Fibroblast of villous mesenchyme (primary cell): ENCODE measurements at regions not wholly inside any gene's neighbourhood (a gene's known extent, or its start where the extent isn't known, plus 50 kb on each side); places are given as distances from the start of the nearest gene placed in this dataset.
"Not testable (repeated sequence)": the region's sequence is repeated elsewhere in the genome, so short reads cannot be mapped to it uniquely, and the experiment has no call there.

ENCODE experiments used
- DNase-seq: peaks from one replicate; pipeline ENCODE4 v3.0.0-alpha.2; 2010; ENCODE audit warnings: low read depth
- H3K4me3 ChIP-seq: 2 replicates; pipeline ENCODE4 v1.5.1; 2011; ENCODE audit warnings: low read depth, mild to moderate bottlenecking, low read length
- TF ChIP-seq, protein P1 (sequence below): IDR thresholded peaks from 2 replicates; pipeline ENCODE4 v1.5.1; 2012; ENCODE audit warnings: low read depth, mild to moderate bottlenecking, low read length; ENCODE audit not compliant: insufficient read depth

DNA sequence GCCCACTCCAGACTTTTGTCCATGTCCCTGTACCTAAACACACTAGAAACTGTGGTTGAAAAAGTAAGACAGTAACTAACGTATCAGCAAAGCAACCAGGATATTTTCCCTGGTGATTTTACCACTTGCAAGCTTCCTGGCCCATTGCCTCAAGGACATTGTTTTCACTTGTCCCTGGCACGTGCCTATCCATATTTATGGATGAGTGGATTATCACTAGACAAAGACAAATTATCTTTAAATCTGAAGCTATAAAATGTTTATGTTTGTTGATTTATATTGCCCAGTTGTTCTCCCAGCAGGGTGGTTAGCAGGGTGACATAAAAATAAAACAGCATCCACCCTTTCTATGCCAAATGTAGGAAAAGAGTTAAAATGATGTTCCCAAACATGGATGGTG lies 93.2 kb upstream of the STEAP1 start:
- no peak overlapping the region for H3K4me3 ChIP-seq
- DNase-seq = no peak
- TF ChIP-seq, protein P1, sequence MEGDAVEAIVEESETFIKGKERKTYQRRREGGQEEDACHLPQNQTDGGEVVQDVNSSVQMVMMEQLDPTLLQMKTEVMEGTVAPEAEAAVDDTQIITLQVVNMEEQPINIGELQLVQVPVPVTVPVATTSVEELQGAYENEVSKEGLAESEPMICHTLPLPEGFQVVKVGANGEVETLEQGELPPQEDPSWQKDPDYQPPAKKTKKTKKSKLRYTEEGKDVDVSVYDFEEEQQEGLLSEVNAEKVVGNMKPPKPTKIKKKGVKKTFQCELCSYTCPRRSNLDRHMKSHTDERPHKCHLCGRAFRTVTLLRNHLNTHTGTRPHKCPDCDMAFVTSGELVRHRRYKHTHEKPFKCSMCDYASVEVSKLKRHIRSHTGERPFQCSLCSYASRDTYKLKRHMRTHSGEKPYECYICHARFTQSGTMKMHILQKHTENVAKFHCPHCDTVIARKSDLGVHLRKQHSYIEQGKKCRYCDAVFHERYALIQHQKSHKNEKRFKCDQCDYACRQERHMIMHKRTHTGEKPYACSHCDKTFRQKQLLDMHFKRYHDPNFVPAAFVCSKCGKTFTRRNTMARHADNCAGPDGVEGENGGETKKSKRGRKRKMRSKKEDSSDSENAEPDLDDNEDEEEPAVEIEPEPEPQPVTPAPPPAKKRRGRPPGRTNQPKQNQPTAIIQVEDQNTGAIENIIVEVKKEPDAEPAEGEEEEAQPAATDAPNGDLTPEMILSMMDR = no peak

DNA sequence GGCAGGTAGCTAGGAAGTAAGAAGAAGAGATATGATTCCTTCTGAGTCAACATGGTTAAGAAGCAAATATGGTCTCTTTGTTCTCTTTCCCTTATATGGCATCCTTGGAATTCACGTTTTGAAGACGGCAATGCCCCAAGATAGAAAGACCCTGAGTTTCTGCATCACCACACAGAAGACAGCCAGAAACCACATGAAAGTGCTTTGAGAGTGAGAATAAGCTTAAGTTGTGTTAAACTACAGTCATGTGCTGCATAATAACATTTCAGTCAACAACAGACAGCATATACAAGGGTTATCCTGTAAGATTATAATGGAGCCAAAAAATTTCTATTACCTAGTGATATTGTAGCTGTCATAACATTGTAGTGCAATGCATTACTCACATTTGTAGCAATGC lies 89.9 kb upstream of the STEAP1 start:
- TF ChIP-seq, protein P1 = no peak
- DNase-seq = no peak
- no peak overlapping the region for H3K4me3 ChIP-seq

DNA sequence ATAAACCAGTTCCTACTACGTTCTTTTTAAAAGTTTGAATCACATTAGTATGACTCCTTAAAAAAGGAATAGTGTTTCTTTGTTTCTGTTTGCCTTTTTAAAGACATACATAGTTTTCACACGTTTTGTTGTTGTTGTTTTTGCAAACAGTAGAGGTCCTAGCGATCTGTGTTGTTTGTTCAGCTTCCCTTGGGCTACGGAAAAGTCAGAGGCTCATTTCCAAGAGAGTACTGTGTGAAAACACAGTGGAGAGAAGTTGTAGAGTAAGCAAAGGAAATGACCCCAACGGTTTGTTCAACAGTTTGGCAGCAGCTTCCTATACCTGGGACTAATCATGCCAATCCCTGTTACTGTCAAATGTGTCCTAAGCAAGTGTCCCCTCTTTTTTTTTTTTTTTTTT lies 87.1 kb upstream of the STEAP1 start:
- TF ChIP-seq, protein P1 = no peak
- DNase-seq = no peak
- H3K4me3 ChIP-seq = no peak overlapping the region

DNA sequence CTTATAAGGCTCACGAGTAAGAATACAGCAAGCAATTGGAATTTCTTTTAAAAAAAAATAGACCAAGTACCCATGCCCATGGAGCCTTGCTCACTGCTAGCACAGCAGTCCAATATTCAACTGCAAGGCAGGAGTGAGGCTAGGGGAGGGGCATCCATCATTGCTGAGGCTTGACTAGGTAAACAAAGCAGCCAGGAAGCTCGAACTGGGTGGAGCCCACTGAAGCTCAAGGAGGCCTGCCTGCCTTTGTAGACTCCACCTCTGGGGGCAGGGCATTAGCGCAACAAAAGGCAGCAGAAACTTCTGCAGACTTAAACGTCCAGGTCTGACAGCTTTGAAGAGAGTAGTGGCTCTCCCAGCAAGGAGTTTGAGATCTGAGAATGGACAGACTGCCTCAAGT lies 84.0 kb upstream of the STEAP1 start:
- not testable (repeated sequence) for H3K4me3 ChIP-seq, DNase-seq

DNA sequence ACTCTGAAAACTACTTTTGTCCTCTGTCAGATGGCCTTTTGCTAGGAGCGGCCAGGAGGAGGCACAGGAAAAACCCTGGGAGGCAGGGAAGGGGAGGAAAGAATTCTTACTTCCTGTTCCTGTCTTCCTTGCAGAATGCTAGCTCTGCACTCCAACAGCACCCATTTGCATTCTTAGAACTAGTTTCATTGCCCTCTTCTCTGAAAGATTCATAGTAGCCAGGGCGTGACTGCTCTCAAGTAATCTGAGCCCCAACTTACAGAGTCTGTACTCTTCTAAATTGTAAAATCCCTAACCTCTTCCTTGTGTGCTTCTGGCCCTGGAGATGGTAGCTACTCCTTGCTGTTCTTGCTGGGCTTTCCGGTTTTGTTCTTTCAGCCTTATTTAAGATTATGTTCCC lies 75.3 kb upstream of the STEAP1 start:
- TF ChIP-seq, protein P1 = no peak
- no peak for DNase-seq

DNA sequence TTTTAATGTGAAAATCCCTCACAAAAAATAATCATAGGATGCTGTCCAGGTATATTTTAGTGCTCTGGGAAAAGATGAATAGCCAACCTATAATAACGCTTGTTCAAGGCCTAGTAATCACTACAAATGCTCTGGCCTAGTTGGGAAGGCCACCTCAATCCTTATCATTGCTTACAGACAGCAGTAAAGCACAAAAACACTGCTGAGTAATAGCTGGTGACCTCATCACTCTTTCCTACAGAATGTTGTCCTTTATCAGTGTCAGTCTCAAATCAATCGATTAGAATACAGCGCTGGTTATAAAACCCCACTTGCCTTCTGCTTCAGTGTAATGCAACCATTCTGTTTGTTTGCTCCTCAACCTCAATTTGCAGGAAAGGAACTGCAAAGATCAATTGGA lies 72.6 kb upstream of the STEAP1 start:
- no peak for DNase-seq
- TF ChIP-seq, protein P1 = no peak
- H3K4me3 ChIP-seq = no peak overlapping the region

More for the DNA sequence above, 75.3 kb upstream of the STEAP1 start:
- H3K4me3 ChIP-seq = no peak overlapping the region

DNA sequence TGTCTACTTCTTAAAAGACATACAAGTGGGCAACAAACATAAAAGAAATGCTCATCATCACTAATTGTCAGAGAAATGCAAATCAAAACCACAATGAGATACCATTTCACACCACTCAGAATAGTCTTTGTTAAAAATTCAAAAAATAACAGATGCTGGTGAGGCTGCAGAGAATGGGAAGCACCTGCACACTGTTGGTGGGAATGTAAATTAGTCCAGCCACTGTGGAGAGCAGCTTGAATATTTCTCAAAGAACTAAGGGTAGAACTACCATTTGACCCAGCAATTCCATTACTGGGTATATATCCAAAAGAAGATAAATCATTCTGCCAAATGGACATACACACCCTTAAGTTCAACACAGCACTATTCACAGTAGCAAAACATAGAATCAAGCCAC lies 61.8 kb upstream of the STEAP1 start:
- TF ChIP-seq, protein P1 = no peak
- H3K4me3 ChIP-seq = no peak overlapping the region
- DNase-seq = no peak
